DOHH2 (cell line): ENCODE measurements at regions not wholly inside any gene's neighbourhood (a gene's known extent, or its start where the extent isn't known, plus 50 kb on each side); places are given as distances from the start of the nearest gene placed in this dataset.

ENCODE experiments used
- CTCF ChIP-seq: fragments of 200-600 bp; sonication (generic); IDR thresholded peaks from one replicate; pipeline ENCODE4 v1.5.1; 2014; ENCODE audit warnings: antibody characterized with exemption, mild to moderate bottlenecking, low read depth, low read length; ENCODE audit not compliant: poor library complexity, severe bottlenecking
- EZH2phosphoT487 ChIP-seq: fragments of 200-600 bp; sonication (generic); IDR thresholded peaks from 2 replicates; pipeline ENCODE4 v1.6.1; 2017; ENCODE audit warnings: borderline replicate concordance, mild to moderate bottlenecking, antibody characterized with exemption, low read length, moderate library complexity, mixed read lengths

GRCh38 chr2:207223051-207223450 lies 57.3 kb upstream of the KLF7 start:
- TF ChIP-seq CTCF (no peak), EZH2phosphoT487 (no peak)
